Stimulated activated naive CD4-positive, alpha-beta T cell (primary cell): ENCODE measurements at regions not wholly inside any gene's neighbourhood (a gene's known extent, or its start where the extent isn't known, plus 50 kb on each side); places are given as distances from the start of the nearest gene placed in this dataset.
"Not testable (repeated sequence)": the region's sequence is repeated elsewhere in the genome, so short reads cannot be mapped to it uniquely, and the experiment has no call there.

Experiments
- DNase-seq, 6 experiments: peaks; one replicate each; lab custom pipeline; 2025; lab: John Stamatoyannopoulos, UW

- not testable (repeated sequence) for DNase-seq
Measured at GRCh38 chr12:92231532-92231931, 85.9 kb upstream of the BTG1 start.

DNA sequence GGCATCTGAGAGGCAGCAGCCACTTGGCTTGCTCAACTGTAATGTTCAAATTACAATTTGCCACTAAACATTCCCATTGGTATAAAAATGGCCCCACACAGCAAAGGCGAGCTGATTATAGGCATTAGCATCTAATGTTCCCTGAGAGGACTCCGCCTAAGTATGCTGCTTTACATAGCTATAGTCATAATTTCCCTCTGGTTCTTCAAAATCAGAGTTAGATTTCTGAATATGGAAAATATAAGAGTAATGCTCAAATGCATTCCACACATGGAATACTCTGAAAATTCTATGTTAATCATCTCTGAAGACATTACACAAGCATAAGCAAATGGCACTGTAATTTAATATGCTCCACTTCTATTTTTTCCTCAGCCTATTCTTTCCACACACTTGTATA lies 83.7 kb upstream of the BTG1 start:
- DNase-seq = no peak

DNA sequence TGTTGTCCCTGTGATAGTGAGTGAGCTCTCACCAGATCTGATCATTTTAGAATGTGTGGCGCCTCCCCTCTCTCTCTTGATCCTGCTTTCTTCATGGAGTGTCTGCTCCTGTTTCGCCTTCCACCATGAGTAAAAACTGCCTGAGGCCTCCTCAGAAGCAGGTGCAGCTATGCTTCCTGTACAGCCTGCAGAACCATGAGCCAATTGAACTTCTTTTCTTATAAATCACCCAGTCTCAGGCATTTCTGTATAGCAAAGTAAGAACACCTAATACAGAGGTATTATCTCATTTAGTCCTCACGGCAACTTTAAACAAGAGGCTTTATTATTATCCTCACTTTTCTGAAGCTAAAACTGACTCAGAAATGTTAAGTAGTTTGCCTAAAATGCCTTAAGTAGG lies 81.3 kb upstream of the BTG1 start:
- DNase-seq = no peak

- DNase-seq = no peak
Measured at GRCh38 chr12:92226071-92226661, 80.5 kb upstream of the BTG1 start.

GRCh38 chr12:92224685-92225331 lies 79.2 kb upstream of the BTG1 start:
- no peak for DNase-seq

- no peak for DNase-seq
Measured at GRCh38 chr12:92223481-92223880, 77.8 kb upstream of the BTG1 start.

DNA sequence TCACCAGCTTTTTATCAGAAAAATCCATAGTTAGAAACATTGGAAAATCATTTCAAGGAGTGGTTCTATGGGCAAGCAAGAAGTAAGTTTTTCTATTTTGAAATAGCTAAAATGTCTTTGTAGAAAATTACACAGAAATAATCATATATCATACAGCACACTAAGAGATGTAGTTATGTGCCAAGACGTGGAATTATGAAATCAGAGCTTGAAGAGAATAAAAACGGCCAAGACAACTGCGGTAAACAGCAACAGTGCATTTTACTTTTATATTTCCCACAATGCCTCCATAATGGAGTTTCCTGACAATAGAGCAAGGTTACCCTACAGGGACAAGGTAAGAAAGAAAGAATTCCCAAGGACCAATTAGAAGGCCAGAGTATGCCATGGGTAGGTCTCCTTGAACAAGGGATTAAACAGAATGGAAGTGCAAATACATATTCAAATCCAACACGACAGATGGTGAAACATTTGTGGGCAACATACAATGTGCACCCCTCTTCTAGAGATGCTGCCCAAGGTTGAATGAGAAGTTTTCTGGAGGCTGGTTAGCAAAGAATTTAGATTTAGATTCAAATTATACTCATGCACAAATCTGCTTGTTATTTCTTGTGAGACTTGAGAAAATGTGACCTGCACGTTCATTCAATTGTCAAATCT lies 76.1 kb upstream of the BTG1 start:
- DNase-seq = no peak

DNA sequence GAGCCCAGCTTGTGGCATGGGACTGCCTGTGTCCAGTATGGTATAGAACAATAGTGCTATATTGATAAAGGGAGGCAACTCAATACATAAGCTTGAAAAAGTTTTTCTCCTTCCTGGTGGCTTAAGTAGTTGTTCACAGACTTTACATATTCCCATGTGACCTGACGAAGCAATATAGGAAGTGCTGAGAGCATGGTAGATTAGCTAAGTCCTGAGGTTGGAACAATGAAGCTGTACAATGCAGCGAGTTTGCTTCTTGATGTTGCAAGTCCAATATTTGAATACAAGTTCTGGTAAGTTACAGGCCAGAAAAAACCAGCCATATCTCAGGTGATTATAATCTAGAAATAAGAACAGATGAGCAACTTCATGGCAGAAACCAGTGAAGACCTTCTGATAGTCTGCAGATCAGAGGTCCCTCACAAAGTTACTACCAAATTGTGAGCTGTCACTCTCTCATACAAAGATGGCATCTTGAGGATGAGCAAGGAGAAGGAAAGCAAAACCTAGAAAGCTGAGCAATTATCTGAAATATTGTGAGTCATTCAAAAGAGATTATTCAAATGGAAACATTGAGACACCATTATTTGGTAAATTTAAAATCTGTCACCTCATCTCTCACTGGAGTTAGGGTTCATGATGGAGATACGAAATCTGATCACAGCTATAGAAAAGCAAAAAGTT lies 72.9 kb upstream of the BTG1 start:
- no peak for DNase-seq

DNA sequence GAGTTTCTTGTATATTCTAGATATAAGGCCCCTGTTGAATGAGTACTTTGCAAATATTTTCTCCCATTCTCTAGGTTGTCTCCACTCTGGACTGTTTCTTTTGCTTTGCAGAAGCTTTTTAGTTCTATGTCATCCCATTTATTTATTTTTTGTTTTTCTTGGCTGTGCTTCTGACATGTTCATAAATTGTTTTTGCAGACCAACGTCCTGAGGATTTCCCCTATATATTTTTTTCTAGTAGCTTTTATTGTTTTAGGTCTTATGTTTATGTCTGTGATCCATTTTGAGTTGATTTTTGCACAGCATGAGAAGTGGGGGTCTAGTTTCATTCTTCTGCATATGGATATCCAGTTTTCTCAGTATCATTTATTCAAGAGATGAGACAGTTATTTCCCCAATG lies 70.4 kb upstream of the BTG1 start:
- DNase-seq = no peak

DNA sequence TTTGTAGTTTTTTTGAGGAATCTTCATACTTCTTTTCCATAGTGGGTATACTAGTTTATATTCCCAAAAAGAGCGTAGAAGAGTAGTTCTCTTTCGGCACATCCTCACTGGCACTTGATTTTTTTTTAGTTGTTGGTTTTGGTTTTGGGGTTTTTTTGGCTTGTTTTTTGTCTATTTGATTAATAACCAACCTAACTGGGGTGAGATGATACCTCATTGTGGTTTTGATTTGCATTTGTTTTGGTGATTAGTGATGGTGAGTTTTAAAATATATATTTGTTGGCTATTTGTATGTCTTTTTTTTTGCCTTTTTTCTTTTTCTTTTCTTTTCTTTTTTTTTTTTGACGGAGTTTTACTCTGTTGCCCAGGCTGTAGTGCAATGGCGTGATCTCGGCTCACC lies 69.7 kb upstream of the BTG1 start:
- DNase-seq = no peak

DNA sequence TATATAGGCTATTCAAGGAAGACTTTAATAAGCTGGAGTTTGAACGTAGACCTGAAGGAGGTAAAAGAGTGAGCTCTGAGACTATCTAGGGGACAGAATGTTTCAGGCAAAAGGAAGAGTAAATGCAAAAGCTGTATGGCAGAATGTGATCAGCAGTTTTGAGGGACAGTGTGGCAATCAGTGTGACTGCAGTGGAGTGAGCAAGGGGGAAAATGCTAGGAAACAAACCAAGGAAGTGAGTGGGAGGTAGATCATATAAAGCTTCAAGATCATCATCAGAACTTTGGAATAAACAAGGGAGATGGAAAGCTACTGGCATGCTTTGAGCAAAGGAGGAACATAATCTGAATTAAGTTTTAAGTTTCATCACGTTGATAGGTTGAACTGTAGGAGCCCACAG lies 67.5 kb upstream of the BTG1 start:
- no peak for DNase-seq

DNA sequence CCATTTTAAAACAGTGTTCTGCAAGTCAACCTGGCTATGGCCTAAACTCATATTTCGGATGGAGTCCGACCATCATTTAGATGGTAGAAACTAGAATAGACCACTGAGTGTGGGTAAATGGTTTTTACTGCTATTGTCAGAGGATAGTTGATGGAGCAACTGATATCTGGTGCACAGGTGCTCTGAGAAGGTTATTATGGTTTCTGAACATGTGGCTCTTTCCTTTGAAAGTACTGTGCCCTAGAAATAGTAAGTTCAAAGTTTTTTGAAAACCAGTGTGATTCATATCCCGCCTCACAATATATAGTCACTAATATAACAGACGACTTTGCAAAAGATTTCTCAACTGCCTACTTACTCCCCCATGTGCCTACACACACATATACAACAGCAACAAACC lies 64.4 kb upstream of the BTG1 start:
- peak in 3 of 6 experiments; percentile 12 to 40 (median 24) for DNase-seq

- peak in 3 of 6 experiments; percentile 50 to 63 (median 63) for DNase-seq
Measured at GRCh38 chr12:92208613-92209121, 63.0 kb upstream of the BTG1 start.

DNA sequence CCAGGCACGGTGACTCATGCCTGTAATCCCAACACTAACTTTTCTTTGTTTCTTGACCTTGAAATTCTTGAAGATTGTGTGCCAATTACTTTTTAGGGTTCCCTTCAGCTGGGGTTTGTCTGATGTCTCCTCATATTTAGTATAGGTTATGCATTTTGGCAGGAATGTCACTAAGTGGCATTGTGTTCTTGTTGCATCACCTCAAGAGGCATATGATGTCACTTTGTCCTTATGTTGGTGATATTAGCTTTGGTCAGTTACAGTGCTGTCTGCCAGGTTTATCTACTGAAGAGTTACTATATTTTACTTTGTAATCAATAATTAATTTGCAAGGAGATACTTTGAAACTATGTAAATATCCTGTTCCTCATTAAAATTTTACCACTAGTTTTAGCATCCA lies 61.0 kb upstream of the BTG1 start:
- DNase-seq = no peak

- DNase-seq = no peak
Measured at GRCh38 chr12:92206011-92206410, 60.4 kb upstream of the BTG1 start.

DNA sequence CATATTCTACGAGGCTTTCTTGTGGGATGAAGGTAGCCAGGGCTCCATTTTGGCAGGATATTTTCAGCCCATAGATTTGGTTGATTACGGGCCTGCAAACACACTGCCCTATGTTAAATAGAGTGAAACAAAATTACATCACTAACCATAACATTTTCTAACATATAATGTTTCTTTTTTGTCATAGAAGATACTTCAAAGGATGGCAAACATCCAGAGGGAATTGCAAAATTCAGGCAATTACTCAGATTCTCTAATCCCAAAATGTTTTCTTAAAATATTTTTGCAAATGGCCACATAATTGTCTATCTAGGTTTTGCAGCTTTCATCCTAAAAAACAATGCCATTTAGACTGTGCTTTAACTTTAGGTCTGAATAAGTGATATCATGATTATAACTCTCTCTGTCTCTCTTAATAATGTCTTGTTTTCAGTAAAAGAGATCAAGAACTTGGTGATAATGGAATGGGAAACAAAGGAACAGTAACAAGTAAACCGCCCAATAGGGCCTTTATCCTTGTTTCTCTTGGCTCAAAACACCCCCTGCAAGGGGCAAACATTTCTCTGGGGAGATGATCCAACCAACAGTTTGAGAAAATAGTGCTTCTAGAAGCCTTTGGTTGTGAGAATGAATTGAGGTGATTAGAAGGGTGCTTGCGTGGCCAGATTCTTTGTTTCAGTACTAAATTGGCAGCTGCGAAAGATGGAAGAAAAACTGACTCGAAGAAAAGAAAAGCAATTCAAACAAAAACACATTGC lies 54.4 kb upstream of the BTG1 start:
- no peak for DNase-seq

DNA sequence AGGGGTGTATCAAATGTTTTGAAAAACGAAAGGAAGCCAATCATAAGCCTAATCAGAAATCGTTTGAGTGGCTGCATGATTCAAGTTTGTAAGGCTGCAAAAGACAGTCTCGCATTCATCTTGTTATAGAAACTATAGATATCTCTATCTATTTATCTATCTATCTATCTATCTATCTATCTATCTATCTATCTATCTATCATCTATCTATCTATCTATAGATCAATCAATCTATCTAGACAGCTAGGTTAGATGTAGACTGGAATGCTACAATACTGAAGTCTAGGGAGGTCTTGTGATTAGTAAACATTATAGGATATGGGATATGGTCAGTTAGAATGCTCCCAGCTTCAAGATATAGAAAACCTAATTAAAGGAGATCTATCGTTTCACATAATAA lies 52.2 kb upstream of the BTG1 start:
- no peak for DNase-seq

- no peak for DNase-seq
Measured at GRCh38 chr12:92196368-92196767, 50.7 kb upstream of the BTG1 start.
